Gastroesophageal sphincter (tissue), 3 donors: ENCODE measurements at regions not wholly inside any gene's neighbourhood (a gene's known extent, or its start where the extent isn't known, plus 50 kb on each side); places are given as distances from the start of the nearest gene placed in this dataset.

Experiments used
- CTCF ChIP-seq, 4 experiments: fragments of 200-600 bp in 2 of 4; fragments of 450-650 bp in 2 of 4; sonication (generic) in 1 of 4; IDR thresholded peaks; one replicate each; pipeline ENCODE4 v1.5.1; 2017 to 2019; ENCODE audit warnings: antibody characterized with exemption in 4 of 4, mild to moderate bottlenecking in 2 of 4, moderate library complexity in 2 of 4
- EP300 ChIP-seq: sonication (generic); formaldehyde crosslinking; IDR thresholded peaks from one replicate; pipeline ENCODE4 v1.6.1; 2017; ENCODE audit warnings: antibody characterized with exemption, mild to moderate bottlenecking
- POLR2A ChIP-seq, 2 donors: fragments of 450-650 bp; IDR thresholded peaks; one replicate each; pipeline ENCODE4 v1.6.1; 2017; ENCODE audit warnings: antibody characterized with exemption in 2 of 2, mild to moderate bottlenecking in 2 of 2, moderate library complexity in 1 of 2
- POLR2AphosphoS5 ChIP-seq: sonication (generic); formaldehyde crosslinking; IDR thresholded peaks from one replicate; pipeline ENCODE4 v1.6.1; 2017; ENCODE audit warnings: antibody characterized with exemption

GRCh38 chr13:28559636-28560259 lies 64.8 kb upstream of the FLT1 start:
- TF ChIP-seq CTCF (IDR thresholded peaks at IDR 0.05): no peak
- TF ChIP-seq EP300: no peak
- no peak for TF ChIP-seq POLR2A (IDR thresholded peaks at IDR 0.05)
- TF ChIP-seq POLR2AphosphoS5: no peak
